ENCODE measurements at regions not wholly inside any gene's neighbourhood (a gene's known extent, or its start where the extent isn't known, plus 50 kb on each side); places are given as distances from the start of the nearest gene placed in this dataset.
"Not testable (repeated sequence)": the region's sequence is repeated elsewhere in the genome, so short reads cannot be mapped to it uniquely, and the experiment has no call there.

GRCh38 chr9:31744589-31744988 lies 639.9 kb upstream of the ACO1 start:
- DNase-seq (ENCODE audit: low spot score) (no peak), ATAC-seq (ENCODE audit: low FRiP score) (no peak)
- TF ChIP-seq, protein P1, sequence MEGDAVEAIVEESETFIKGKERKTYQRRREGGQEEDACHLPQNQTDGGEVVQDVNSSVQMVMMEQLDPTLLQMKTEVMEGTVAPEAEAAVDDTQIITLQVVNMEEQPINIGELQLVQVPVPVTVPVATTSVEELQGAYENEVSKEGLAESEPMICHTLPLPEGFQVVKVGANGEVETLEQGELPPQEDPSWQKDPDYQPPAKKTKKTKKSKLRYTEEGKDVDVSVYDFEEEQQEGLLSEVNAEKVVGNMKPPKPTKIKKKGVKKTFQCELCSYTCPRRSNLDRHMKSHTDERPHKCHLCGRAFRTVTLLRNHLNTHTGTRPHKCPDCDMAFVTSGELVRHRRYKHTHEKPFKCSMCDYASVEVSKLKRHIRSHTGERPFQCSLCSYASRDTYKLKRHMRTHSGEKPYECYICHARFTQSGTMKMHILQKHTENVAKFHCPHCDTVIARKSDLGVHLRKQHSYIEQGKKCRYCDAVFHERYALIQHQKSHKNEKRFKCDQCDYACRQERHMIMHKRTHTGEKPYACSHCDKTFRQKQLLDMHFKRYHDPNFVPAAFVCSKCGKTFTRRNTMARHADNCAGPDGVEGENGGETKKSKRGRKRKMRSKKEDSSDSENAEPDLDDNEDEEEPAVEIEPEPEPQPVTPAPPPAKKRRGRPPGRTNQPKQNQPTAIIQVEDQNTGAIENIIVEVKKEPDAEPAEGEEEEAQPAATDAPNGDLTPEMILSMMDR (IDR thresholded peaks at IDR 0.05), result no peak

DNA sequence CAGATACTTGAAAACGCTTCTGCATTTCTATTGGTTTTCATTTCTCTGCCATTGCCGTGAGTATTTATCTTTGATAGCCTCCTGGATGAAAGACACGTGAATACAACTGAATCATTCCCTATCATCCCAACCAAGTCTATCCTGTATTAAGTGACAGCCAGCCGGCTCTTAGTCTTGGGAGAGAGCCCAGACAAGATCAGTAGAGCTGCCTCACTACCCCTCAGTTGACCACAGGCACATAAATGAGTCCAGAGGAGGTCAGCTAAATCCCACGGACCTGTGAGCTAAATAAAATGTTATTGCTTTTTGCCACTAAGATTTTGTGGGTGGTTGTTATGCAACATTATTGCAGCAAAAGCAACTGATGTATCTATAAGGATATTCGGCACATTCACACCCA lies 639.0 kb upstream of the ACO1 start:
- no peak for DNase-seq (ENCODE audit: low spot score)
- ATAC-seq (ENCODE audit: low FRiP score), result no peak
- TF ChIP-seq, protein P1 (IDR thresholded peaks at IDR 0.05), result no peak

DNA sequence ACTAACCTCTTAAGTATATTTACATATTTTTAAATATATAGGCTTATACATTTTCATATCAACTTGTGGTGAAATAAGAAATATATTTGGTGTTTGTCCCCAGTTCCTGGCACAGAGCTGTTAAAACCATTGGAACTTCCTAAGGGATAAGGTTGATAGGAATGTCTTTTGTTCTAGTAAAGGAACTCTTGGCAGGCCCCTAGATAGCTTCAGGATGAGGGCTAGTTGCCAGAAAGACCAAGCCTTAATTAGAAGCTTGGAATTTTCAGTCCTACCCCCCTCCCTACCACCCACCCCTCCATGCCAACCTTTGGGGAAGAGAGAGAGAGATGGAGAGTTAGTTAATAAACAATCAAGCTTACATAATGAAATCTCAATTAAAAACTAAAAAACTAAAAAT lies 638.6 kb upstream of the ACO1 start:
- TF ChIP-seq, protein P1 (IDR thresholded peaks at IDR 0.05), result no peak
- ATAC-seq (ENCODE audit: low FRiP score), result no peak
- DNase-seq (ENCODE audit: low spot score), result no peak

DNA sequence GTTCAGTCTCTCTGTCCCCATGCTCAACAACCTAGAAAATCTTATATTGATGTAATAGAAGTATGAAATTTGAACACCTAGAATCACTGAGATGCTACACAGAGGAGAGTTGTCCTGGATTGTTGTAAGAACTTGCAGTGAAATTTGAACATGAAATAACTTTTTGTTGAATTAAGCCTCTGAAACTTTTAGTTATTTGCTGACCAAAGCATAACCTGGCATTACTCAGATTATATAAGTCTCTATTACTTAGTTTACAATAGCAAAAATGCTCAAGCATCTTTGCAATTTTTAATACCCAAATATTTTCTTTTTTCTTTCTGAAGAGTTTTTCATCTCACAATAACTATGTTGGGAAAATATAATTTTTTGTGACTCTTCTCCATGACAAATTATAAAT lies 630.7 kb upstream of the ACO1 start:
- TF ChIP-seq, protein P1 (IDR thresholded peaks at IDR 0.05), result no peak
- no peak for DNase-seq (ENCODE audit: low spot score)
- no peak for ATAC-seq (ENCODE audit: low FRiP score)

- TF ChIP-seq, protein P1 (IDR thresholded peaks at IDR 0.05), result no peak
- DNase-seq (ENCODE audit: low spot score), result no peak
- ATAC-seq (ENCODE audit: low FRiP score), result no peak
Measured at GRCh38 chr9:31759703-31760102, 624.7 kb upstream of the ACO1 start.

GRCh38 chr9:31774021-31774420 lies 610.4 kb upstream of the ACO1 start:
- ATAC-seq (ENCODE audit: low FRiP score); DNase-seq (ENCODE audit: low spot score): not testable (repeated sequence)

- TF ChIP-seq, protein P1 (IDR thresholded peaks at IDR 0.05), result no peak
- DNase-seq (ENCODE audit: low spot score), result no peak
- no peak for ATAC-seq (ENCODE audit: low FRiP score)
Measured at GRCh38 chr9:31774571-31774970, 609.9 kb upstream of the ACO1 start.

GRCh38 chr9:31776471-31776870 lies 608.0 kb upstream of the ACO1 start:
- no peak for ATAC-seq (ENCODE audit: low FRiP score)
- DNase-seq (ENCODE audit: low spot score), result no peak
- TF ChIP-seq, protein P1 (IDR thresholded peaks at IDR 0.05), result no peak
